Panc1 (cell line): ENCODE measurements at regions not wholly inside any gene's neighbourhood (a gene's known extent, or its start where the extent isn't known, plus 50 kb on each side); places are given as distances from the start of the nearest gene placed in this dataset.

Source experiments
- POLR2AphosphoS5 ChIP-seq: IDR thresholded peaks from 2 replicates; pipeline ENCODE4 v1.6.1; 2012; ENCODE audit warnings: mild to moderate bottlenecking, low read depth, low read length, moderate library complexity
- SIN3A ChIP-seq: IDR thresholded peaks from 2 replicates; pipeline ENCODE4 v1.6.1; 2012; ENCODE audit warnings: low read depth, mild to moderate bottlenecking, low read length, moderate library complexity, borderline replicate concordance; ENCODE audit not compliant: insufficient read depth
- TCF7L2 ChIP-seq: IDR thresholded peaks from 2 replicates; pipeline ENCODE4 v1.6.1; 2011; ENCODE audit warnings: mild to moderate bottlenecking, low read depth, low read length, inconsistent platforms
- TF ChIP-seq, protein P1 (sequence below): fragments of 450-650 bp; IDR thresholded peaks from 2 replicates; pipeline ENCODE4 v1.5.1; 2017; ENCODE audit warnings: mild to moderate bottlenecking
- TF ChIP-seq, protein P2 (sequence below), 2 experiments: IDR thresholded peaks; 2 replicates each; pipeline ENCODE4 v1.6.1; 2011 to 2012; ENCODE audit warnings: low read depth in 2 of 2, control low read depth in 1 of 2, low read length in 1 of 2, mild to moderate bottlenecking in 1 of 2, moderate library complexity in 1 of 2; ENCODE audit not compliant: insufficient read depth in 1 of 2

DNA sequence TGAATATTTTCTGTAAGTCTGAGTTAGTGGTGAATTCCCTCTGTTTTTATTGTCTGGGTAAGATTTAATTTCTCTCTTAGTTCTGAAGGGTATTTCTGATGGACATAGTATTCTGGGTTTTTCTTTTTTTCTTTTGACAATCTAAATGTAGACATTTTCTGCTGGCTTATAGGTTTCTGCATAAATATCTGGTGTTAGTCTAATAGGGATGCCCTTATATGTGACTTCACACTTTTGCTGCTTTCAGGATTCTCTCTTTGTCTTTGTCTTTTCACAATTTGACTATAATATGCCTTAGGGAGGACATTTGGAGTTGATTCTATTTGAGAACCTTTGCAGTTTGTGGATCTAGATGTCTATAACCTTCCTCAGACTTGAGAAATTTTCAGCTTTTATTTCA lies 667.2 kb downstream of the EPHA7 start:
- TF ChIP-seq TCF7L2 (no peak), POLR2AphosphoS5 (no peak), SIN3A (no peak)
- TF ChIP-seq, protein P1, sequence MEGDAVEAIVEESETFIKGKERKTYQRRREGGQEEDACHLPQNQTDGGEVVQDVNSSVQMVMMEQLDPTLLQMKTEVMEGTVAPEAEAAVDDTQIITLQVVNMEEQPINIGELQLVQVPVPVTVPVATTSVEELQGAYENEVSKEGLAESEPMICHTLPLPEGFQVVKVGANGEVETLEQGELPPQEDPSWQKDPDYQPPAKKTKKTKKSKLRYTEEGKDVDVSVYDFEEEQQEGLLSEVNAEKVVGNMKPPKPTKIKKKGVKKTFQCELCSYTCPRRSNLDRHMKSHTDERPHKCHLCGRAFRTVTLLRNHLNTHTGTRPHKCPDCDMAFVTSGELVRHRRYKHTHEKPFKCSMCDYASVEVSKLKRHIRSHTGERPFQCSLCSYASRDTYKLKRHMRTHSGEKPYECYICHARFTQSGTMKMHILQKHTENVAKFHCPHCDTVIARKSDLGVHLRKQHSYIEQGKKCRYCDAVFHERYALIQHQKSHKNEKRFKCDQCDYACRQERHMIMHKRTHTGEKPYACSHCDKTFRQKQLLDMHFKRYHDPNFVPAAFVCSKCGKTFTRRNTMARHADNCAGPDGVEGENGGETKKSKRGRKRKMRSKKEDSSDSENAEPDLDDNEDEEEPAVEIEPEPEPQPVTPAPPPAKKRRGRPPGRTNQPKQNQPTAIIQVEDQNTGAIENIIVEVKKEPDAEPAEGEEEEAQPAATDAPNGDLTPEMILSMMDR = no peak
- TF ChIP-seq, protein P2, sequence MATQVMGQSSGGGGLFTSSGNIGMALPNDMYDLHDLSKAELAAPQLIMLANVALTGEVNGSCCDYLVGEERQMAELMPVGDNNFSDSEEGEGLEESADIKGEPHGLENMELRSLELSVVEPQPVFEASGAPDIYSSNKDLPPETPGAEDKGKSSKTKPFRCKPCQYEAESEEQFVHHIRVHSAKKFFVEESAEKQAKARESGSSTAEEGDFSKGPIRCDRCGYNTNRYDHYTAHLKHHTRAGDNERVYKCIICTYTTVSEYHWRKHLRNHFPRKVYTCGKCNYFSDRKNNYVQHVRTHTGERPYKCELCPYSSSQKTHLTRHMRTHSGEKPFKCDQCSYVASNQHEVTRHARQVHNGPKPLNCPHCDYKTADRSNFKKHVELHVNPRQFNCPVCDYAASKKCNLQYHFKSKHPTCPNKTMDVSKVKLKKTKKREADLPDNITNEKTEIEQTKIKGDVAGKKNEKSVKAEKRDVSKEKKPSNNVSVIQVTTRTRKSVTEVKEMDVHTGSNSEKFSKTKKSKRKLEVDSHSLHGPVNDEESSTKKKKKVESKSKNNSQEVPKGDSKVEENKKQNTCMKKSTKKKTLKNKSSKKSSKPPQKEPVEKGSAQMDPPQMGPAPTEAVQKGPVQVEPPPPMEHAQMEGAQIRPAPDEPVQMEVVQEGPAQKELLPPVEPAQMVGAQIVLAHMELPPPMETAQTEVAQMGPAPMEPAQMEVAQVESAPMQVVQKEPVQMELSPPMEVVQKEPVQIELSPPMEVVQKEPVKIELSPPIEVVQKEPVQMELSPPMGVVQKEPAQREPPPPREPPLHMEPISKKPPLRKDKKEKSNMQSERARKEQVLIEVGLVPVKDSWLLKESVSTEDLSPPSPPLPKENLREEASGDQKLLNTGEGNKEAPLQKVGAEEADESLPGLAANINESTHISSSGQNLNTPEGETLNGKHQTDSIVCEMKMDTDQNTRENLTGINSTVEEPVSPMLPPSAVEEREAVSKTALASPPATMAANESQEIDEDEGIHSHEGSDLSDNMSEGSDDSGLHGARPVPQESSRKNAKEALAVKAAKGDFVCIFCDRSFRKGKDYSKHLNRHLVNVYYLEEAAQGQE (IDR thresholded peaks at IDR 0.05; ENCODE audit: insufficient read depth in 1 of 2, low read depth in 2 of 2, low read length in 1 of 2) = no peak
